Inflammatory macrophage (primary cell): ENCODE measurements at regions not wholly inside any gene's neighbourhood (a gene's known extent, or its start where the extent isn't known, plus 50 kb on each side); places are given as distances from the start of the nearest gene placed in this dataset.
"Not testable (repeated sequence)": the region's sequence is repeated elsewhere in the genome, so short reads cannot be mapped to it uniquely, and the experiment has no call there.

Experiments used
- DNase-seq, 2 donors: peaks; one replicate each; pipeline ENCODE4 v3.0.0-alpha.2; 2020 to 2022

DNA sequence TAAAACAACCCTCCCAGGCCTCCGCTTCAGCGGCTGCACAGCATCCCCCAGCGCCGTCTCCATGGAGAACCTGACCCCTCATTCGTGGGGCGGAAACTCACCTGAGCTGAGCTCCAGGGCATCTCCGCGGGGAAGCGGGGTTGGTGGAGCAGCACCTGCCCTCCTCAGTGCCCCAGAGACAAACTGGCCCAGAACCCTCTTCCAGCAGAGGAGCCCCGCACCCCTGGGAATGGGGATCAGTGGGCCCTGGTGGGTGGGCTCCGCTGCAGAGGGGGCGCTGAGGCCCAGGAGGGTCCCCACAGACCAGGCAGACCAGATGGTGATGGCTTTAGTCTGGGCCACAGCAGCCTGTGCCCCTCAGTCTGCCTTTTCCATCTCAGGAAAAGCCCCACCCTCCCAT is 261.2 kb downstream of the ADGRD1 start:
- DNase-seq: not testable (repeated sequence)

DNA sequence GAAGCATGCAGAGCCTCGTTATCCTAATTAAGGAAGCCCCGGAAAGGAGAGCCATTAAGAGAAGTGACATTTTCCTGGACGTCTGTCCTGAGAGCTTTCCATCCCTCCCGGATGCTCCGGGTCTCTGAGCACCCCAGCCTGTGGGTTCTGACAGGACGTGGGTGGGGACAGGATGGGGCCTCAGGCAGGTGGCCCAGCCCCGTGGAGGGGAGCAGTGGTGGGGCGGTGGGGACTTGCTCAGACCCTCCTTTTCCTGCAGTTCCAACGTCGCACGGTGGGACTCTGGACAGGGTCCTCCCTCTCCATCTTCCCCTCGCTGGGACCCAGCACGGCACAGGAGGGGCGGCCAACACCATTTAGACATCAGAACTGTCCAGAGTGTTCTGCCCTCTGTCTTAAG is 262.9 kb downstream of the ADGRD1 start:
- not testable (repeated sequence) for DNase-seq

GRCh38 chr12:131217024-131217586 is 263.4 kb downstream of the ADGRD1 start:
- no peak for DNase-seq

- DNase-seq: no peak
These were observed 264.6 kb downstream of the ADGRD1 start for GRCh38 chr12:131218026-131218922.

DNA sequence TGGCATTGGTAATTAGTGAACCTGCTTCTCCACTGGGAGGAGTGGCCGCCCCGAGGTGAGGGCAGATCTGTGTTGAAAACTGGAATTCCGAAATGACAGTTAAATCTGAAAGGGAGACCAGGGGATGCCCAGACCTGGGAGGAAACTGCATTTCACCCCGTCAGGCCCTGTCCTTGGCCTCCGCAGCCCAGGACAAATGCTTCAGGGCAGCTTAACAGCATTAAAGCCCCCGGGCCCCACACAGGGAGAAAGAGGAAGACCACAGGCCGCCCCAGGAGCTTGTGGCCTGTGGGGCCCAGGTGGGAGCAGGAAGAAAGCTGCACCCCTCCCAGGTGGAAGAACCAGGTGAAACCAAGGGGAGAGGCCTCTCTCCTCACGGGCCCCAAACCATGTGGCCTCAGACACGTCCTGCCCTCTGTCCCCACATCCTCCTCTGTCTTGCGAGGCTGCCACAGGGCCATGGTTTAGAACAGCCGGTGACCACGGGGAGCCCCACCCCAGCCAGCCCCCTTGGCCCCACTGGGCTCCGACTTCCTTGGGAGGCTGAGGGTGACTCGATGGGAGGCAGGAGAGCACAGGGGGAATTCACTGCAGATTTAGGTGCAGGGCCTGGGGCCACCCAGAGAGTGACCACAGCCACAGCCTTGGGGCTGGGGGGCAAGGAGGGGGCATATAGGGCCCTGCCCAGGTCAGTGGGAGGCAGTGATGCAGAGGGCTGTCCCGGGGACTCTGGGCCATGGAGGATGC is 265.4 kb downstream of the ADGRD1 start:
- DNase-seq: no peak

GRCh38 chr12:131219670-131220330 is 266.1 kb downstream of the ADGRD1 start:
- no peak for DNase-seq

- no peak for DNase-seq
These were observed 266.6 kb downstream of the ADGRD1 start for GRCh38 chr12:131220331-131220685.

GRCh38 chr12:131221061-131221956 is 267.6 kb downstream of the ADGRD1 start:
- DNase-seq: no peak

- DNase-seq: no peak
These were observed 268.2 kb downstream of the ADGRD1 start for GRCh38 chr12:131221957-131222328.

DNA sequence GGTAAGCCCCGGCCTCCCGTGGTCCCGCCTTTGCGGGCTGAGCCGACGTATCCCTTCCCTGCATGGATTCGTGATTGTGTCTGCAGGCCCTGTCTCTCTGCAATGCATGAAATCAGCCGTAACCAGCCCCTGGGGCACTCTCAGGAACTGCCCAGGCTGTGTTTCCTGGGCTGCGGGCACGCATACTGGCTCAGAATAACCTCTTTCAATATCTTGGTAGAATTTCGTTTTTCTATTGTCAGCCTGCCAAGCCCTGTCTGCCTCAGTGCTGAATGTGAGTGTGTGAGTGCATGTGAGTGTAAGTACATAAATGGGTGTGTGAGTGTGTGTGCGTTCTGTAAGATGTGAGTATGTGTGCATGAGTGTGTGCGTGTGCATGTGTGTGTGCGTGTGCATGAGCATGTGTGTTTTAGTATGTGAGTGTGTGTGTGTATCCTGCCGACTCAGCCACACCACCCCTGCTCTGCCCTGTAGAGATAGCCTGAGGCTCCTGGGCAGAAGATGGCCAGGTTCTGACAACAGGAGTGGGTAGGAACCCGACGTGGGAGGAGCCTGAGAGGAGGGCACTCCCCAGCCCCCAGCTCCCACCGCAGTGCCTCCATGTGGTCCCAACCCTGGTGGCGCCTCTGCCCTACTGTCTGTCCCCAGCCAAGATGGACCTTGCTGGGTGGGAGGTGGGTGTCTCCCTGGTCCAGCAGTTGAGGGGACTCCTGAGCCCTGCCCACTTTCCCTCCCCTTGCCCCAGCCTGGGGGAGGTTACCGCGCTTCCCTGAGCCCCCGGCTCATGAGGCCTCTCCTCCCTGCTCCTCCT is 268.8 kb downstream of the ADGRD1 start:
- no peak for DNase-seq

- no peak for DNase-seq
These were observed 269.6 kb downstream of the ADGRD1 start for GRCh38 chr12:131223171-131223761.

- DNase-seq: no peak
These were observed 270.1 kb downstream of the ADGRD1 start for GRCh38 chr12:131223791-131224225.

GRCh38 chr12:131224226-131225065 is 270.7 kb downstream of the ADGRD1 start:
- DNase-seq: not testable (repeated sequence)

DNA sequence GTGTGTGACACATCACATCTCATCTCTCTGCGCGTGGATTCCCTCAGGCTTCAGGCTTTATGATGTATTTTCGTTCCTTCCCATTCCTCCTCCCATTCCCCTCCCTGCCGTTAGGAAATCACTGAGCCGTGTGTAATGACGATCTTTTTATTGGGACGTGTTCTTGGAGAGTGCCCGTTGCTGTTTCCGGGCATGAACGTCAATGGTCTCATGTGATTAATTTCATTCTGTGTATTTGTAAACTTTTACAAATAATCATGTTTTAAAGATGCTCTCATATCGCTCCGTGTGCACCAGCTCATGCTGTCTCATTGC is 271.3 kb downstream of the ADGRD1 start:
- not testable (repeated sequence) for DNase-seq

DNA sequence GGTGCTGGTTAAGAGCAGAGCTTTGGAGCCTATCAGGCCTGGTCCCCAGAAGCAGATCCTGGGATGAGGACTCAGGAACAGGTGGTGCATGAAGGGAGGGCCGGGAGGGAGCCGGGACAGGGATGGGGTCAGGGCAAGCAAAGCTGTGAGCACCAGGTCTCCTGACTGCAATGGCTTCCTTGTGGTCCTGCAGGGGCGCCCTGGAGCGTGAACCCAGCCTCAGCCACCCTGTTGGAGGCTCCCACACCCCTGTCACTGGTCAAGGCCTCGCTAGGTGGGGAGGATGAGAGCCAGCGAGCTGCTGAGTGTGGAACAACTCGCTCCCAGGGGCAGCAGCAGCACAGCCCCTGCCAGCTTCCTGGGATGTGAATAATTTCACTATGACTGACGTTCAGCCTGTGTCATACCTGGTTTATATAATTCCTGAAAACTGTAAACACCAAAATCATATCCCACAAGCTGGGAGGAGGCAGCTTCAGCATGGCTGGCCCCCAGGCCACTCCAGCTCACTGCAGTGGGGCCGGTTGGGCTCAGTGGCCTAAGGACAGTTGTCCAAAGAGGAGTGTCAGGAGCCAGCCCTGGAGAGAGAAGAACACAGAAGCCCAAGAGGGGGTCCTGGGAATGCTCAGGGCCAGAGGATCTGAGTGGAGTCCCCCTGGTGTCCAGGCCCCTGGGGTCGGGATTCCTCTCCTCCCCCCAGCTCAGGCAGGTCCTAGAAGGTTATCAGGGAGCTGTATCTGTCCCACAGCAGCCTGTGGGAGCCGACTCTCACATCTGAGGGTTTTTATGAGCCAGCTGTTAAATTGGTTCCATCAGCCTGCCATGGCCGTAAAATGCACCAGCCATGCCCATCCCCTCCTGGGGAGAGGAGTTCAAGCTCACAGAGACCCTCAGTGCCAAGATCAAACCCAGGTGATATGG is 272.9 kb downstream of the ADGRD1 start:
- DNase-seq: no peak

DNA sequence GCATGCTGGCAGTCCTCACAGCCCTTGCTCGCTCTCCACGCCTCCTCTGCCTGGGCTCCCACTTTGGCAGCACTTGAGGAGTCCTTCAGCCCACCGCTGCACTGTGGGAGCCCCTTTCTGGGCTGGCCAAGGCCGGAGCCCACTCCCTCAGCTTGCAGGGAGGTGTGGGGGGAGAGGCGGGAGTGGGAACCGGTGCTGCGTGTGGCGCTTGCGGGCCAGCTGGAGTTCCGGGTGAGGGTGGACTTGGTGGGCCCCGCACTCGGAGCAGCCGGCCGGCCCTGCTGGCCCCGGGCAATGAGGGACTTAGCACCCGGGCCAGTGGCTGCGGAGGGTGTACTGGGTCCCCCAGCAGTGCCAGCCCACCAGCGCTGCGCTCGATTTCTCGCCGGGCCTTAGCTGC is 273.9 kb downstream of the ADGRD1 start:
- DNase-seq: not testable (repeated sequence)

DNA sequence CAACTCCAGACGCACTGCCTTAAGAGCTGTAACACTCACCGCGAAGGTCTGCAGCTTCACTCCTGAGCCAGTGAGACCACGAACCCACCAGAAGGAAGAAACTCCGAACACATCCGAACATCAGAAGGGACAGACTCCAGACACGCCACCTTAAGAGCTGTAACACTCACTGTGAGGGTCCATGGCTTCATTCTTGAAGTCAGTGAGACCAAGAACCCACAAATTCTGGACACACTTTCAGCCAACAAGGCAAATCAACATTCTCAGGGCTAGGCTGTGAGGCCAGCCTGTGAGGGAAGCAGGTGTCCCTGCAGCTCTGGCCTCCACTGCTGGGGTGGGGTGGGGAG is 275.3 kb downstream of the ADGRD1 start:
- not testable (repeated sequence) for DNase-seq

DNA sequence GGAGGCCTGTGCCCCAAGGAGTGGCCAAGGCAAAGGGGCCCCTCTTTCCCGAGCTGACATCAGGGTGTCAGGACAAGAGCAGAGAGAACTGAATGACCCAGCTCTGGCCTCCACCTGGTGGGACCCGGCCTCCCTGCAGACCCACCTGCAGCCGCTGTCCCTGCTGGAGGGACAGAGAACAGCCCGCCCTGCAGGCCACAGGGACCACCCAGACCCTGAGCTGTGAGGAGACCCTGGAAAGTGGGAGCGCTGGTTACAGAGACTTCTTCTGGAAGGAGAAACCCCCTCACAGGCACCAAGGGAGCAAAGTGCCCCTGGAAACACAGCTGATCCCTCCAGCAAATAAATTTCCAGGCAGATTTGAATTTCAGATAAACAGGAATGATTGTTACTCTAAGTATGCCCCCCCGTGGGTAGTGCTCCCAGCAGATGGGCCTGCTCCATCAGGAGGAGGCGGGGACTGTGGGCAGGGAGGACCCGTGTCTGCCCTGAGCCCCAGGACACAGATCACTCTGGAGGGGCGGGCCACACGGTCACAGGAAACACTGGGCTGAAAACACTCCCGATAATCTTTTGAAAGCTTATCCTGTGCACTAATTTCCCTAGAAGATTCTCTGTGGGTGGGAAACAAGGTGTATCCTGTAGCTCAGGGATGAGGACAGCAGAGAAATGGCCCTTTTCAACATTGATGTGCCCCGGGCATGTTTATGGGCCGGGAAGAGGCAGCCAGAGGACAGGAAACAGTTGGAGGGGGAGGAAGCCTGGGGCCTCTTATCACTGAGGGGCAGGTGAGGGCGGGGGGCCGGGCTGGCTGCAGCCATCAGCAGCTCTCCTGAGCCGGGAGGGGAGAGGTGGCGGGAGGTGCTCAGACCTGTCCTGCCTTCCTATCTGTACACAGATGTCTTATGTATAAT is 276.0 kb downstream of the ADGRD1 start:
- DNase-seq: no peak
